PC-9 (cell line): ENCODE measurements at regions not wholly inside any gene's neighbourhood (a gene's known extent, or its start where the extent isn't known, plus 50 kb on each side); places are given as distances from the start of the nearest gene placed in this dataset.

ENCODE experiments used
- BruUV-seq: library from RNA; stranded (reverse); fragments of 400-500 nt; replicated peaks from 2 replicates; lab custom pipeline; 2021; lab: Mats Ljungman, UMichigan
- CTCF ChIA-PET: fragments of 300-600 bp; sonication (Branson Sonifier 250); formaldehyde crosslinking; loops from one replicate; lab custom pipeline; 2022; ENCODE audit warnings: antibody characterized with exemption; lab: Charles Lee
- POLR2A ChIA-PET: fragments of 300-600 bp; sonication (Branson Sonifier 250); formaldehyde crosslinking; loops from one replicate; lab custom pipeline; 2022; ENCODE audit warnings: antibody characterized with exemption; ENCODE audit not compliant: unreplicated experiment; lab: Charles Lee
- DNase-seq, 2 experiments: peaks; one replicate each; pipeline versions ENCODE4 v3.0.0 to v3.0.0-alpha.2; 2015 to 2022; ENCODE audit warnings: mixed read lengths in 1 of 2
- H2AFZ ChIP-seq: fragments of 200-600 bp; sonication (generic); 2 replicates; pipeline ENCODE4 v1.8.1; 2017; ENCODE audit warnings: antibody characterized with exemption
- H3F3A ChIP-seq: fragments of 200-600 bp; sonication (generic); 2 replicates; pipeline ENCODE4 v1.8.1; 2017; ENCODE audit warnings: antibody characterized with exemption, mild to moderate bottlenecking, low read depth; ENCODE audit not compliant: insufficient read depth
- H3K27ac ChIP-seq: fragments of 200-600 bp; sonication (generic); 2 replicates; pipeline ENCODE4 v1.6.1; 2016; ENCODE audit warnings: mixed run types
- H3K27me3 ChIP-seq: fragments of 200-600 bp; sonication (generic); 2 replicates; pipeline ENCODE4 v1.6.1; 2016; ENCODE audit warnings: low read depth, mixed run types; ENCODE audit not compliant: insufficient read depth
- H3K36me3 ChIP-seq: fragments of 200-600 bp; sonication (generic); 2 replicates; pipeline ENCODE4 v1.6.1; 2016; ENCODE audit warnings: low read depth, mixed run types
- H3K4me1 ChIP-seq: fragments of 200-600 bp; sonication (generic); replicated peaks from 2 replicates; pipeline ENCODE4 v1.6.1; 2016; ENCODE audit warnings: mixed run types; ENCODE audit not compliant: insufficient read depth
- H3K4me2 ChIP-seq: fragments of 200-600 bp; sonication (generic); 2 replicates; pipeline ENCODE4 v1.6.1; 2017; ENCODE audit warnings: mixed run types
- H3K4me3 ChIP-seq: fragments of 200-600 bp; sonication (generic); 2 replicates; pipeline ENCODE4 v1.6.1; 2016; ENCODE audit warnings: mixed run types
- H3K79me2 ChIP-seq: fragments of 200-600 bp; sonication (generic); 2 replicates; pipeline ENCODE4 v1.6.1; 2017; ENCODE audit warnings: low read depth, mixed run types
- H3K9me2 ChIP-seq: fragments of 200-600 bp; sonication (generic); 2 replicates; pipeline ENCODE4 v1.8.1; 2017; ENCODE audit warnings: mild to moderate bottlenecking; ENCODE audit not compliant: insufficient read depth
- H3K9me3 ChIP-seq: fragments of 200-600 bp; sonication (generic); 2 replicates; pipeline ENCODE4 v1.8.1; 2016; ENCODE audit warnings: low read depth; ENCODE audit not compliant: insufficient read depth
- H4K20me1 ChIP-seq: fragments of 200-600 bp; sonication (generic); 2 replicates; pipeline ENCODE4 v1.8.1; 2017; ENCODE audit not compliant: insufficient read depth
- CTCF ChIP-seq: fragments of 200-600 bp; sonication (generic); conservative IDR thresholded peaks from 2 replicates; pipeline ENCODE4 v1.6.1; 2017; ENCODE audit warnings: mixed run types, antibody characterized with exemption, mild to moderate bottlenecking, moderate library complexity
- EZH2 ChIP-seq: fragments of 200-600 bp; sonication (generic); IDR thresholded peaks from 2 replicates; pipeline ENCODE4 v1.8.0; 2017; ENCODE audit warnings: antibody characterized with exemption, low read depth
- intact Hi-C: fragments of 100-400 bp; cut with micrococcal nuclease; formaldehyde crosslinking; loops from one replicate; pipeline ENCODE4 v1.10.0; 2022; ENCODE audit not compliant: unreplicated experiment

GRCh38 chr20:7672571-7672970 lies 267.7 kb downstream of the HAO1 start:
- H3K79me2 ChIP-seq, result no peaks in the 10 kb centered on the region
- no peaks in the 10 kb centered on the region for H3K9me2 ChIP-seq
- H3K9me3 ChIP-seq, result no peaks in the 10 kb centered on the region
- ChIA-PET POLR2A (no interaction called here), CTCF (no interaction called here)
- BruUV-seq, result no TSS peak
- no peaks in the 10 kb centered on the region for H3K36me3 ChIP-seq
- no peaks in the 10 kb centered on the region for H3K27me3 ChIP-seq
- no peak for DNase-seq
- no peak overlapping the region for H3K4me3 ChIP-seq
- H3K27ac ChIP-seq, result no peak overlapping the region
- H3F3A ChIP-seq, result no peaks in the 10 kb centered on the region
- intact Hi-C loops, result no loop called here
- H2AFZ ChIP-seq, result no peak overlapping the region; the same call in 1 of the 2 replicates
- H3K4me1 ChIP-seq, result no peaks in the 10 kb centered on the region
- H3K4me2 ChIP-seq, result no peak overlapping the region
- TF ChIP-seq EZH2 (no peak), CTCF (no peak)
- no peaks in the 10 kb centered on the region for H4K20me1 ChIP-seq

GRCh38 chr20:7673841-7674240 lies 266.4 kb downstream of the HAO1 start:
- H3K9me3 ChIP-seq, result no peaks in the 10 kb centered on the region
- H3K4me2 ChIP-seq, result no peak overlapping the region
- ChIA-PET CTCF (no interaction called here), POLR2A (no interaction called here)
- H4K20me1 ChIP-seq, result no peaks in the 10 kb centered on the region
- H3K9me2 ChIP-seq, result no peaks in the 10 kb centered on the region
- H2AFZ ChIP-seq, result no peak overlapping the region
- intact Hi-C loops, result no loop called here
- no TSS peak for BruUV-seq
- H3K4me3 ChIP-seq, result no peak overlapping the region
- H3F3A ChIP-seq, result no peaks in the 10 kb centered on the region
- H3K27ac ChIP-seq, result no peak overlapping the region
- H3K4me1 ChIP-seq, result no peaks in the 10 kb centered on the region
- no peaks in the 10 kb centered on the region for H3K27me3 ChIP-seq
- no peak for DNase-seq
- H3K36me3 ChIP-seq, result no peaks in the 10 kb centered on the region
- H3K79me2 ChIP-seq, result no peaks in the 10 kb centered on the region
- TF ChIP-seq CTCF (no peak), EZH2 (no peak)

GRCh38 chr20:7682916-7683315 lies 257.3 kb downstream of the HAO1 start:
- H3F3A ChIP-seq, result no peaks in the 10 kb centered on the region
- H4K20me1 ChIP-seq, result no peaks in the 10 kb centered on the region
- no peak overlapping the region for H3K27ac ChIP-seq
- H3K4me3 ChIP-seq, result no peak overlapping the region
- BruUV-seq, result no TSS peak
- intact Hi-C loops, result no loop called here
- no peaks in the 10 kb centered on the region for H3K9me3 ChIP-seq
- no peak overlapping the region for H2AFZ ChIP-seq
- no peaks in the 10 kb centered on the region for H3K79me2 ChIP-seq
- DNase-seq, result no peak
- ChIA-PET CTCF (no interaction called here), POLR2A (no interaction called here)
- H3K36me3 ChIP-seq, result no peaks in the 10 kb centered on the region
- H3K27me3 ChIP-seq, result no peaks in the 10 kb centered on the region
- no peaks in the 10 kb centered on the region for H3K9me2 ChIP-seq
- TF ChIP-seq CTCF (no peak), EZH2 (no peak)
- H3K4me1 ChIP-seq, result no peaks in the 10 kb centered on the region
- no peak overlapping the region for H3K4me2 ChIP-seq
